A673 (cell line): ENCODE measurements at regions not wholly inside any gene's neighbourhood (a gene's known extent, or its start where the extent isn't known, plus 50 kb on each side); places are given as distances from the start of the nearest gene placed in this dataset.

Source experiments
- EZH2 ChIP-seq: fragments of 200-600 bp; sonication (generic); IDR thresholded peaks from 2 replicates; pipeline ENCODE4 v1.6.1; 2017; ENCODE audit warnings: borderline replicate concordance, low read depth, mild to moderate bottlenecking, mixed read lengths, antibody characterized with exemption, low read length; ENCODE audit not compliant: poor library complexity, severe bottlenecking
- TF ChIP-seq, protein P1 (sequence below): fragments of 300-800, 200-600 bp; sonication (generic); conservative IDR thresholded peaks from 2 replicates; pipeline ENCODE4 v1.5.1; 2017; ENCODE audit warnings: low read depth, mild to moderate bottlenecking, antibody characterized with exemption, low read length, moderate library complexity, mixed read lengths

DNA sequence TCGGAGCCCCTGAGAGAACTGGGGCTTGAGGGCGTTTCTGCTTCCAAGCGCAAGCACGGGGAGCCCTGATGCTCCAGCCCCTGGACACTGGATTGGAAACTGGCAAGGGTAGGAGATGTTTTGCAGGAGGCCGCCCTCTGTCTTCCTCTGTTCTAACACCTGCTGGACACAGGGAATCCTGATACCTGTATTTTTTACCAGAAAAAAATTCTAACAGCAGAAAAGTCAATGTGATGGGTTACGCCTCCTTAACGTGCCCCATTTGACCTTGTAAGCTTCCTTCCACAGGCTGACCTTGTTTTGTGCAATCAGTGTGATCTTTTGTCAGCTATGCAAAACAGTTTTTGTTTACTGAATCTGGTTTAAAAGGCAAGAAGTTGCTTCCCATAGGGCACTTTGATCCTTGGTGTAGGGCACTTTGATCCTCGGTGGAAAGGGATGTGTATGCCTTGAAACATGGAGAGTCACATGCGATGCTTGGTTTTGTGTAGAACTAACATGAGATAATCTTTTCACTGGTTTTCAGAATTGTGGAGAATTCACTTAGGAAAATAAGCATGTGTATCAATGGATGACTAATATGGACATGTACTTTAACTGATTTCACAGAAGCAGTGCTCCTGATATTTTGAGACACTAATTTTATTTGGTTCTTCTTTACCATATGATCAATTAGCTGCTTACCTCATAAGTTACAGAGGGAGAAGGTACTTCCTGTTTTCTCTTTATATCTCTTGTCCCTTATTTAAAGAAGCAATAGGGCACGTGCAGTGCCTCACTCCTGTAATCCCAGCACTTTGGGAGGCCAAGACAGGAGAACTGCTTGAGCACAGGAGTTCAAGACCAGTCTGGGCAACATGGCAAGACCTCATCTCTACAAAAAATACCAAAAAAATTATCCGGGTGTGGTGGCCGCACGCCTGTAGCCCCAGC is 59.9 kb upstream of the MAP3K4 start:
- TF ChIP-seq, protein P1, sequence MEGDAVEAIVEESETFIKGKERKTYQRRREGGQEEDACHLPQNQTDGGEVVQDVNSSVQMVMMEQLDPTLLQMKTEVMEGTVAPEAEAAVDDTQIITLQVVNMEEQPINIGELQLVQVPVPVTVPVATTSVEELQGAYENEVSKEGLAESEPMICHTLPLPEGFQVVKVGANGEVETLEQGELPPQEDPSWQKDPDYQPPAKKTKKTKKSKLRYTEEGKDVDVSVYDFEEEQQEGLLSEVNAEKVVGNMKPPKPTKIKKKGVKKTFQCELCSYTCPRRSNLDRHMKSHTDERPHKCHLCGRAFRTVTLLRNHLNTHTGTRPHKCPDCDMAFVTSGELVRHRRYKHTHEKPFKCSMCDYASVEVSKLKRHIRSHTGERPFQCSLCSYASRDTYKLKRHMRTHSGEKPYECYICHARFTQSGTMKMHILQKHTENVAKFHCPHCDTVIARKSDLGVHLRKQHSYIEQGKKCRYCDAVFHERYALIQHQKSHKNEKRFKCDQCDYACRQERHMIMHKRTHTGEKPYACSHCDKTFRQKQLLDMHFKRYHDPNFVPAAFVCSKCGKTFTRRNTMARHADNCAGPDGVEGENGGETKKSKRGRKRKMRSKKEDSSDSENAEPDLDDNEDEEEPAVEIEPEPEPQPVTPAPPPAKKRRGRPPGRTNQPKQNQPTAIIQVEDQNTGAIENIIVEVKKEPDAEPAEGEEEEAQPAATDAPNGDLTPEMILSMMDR: no peak
- no peak for TF ChIP-seq EZH2
